ENCODE measurements at regions not wholly inside any gene's neighbourhood (a gene's known extent, or its start where the extent isn't known, plus 50 kb on each side); places are given as distances from the start of the nearest gene placed in this dataset.

- TF ChIP-seq MAZ (IDR thresholded peaks at IDR 0.05; ENCODE audit: borderline replicate concordance, low read depth, low read length): no peak
- no peak for TF ChIP-seq JUN (IDR thresholded peaks at IDR 0.05)
- TF ChIP-seq MYC (IDR thresholded peaks at IDR 0.05; ENCODE audit: borderline replicate concordance, low read length): no peak
- no peak for TF ChIP-seq POLR2A (IDR thresholded peaks at IDR 0.05; ENCODE audit: low read length)
- TF ChIP-seq CTCF (IDR thresholded peaks at IDR 0.05): no peak
- no peak for TF ChIP-seq RCOR1 (IDR thresholded peaks at IDR 0.05; ENCODE audit: low read depth, low read length)
- TF ChIP-seq KDM1A (IDR thresholded peaks at IDR 0.05; ENCODE audit: low read depth): no peak
- TF ChIP-seq MAX (IDR thresholded peaks at IDR 0.05): no peak
- TF ChIP-seq CEBPB (IDR thresholded peaks at IDR 0.05): no peak
- no peak for TF ChIP-seq RAD21 (conservative IDR thresholded peaks at IDR 0.05 in 1 of 2, IDR thresholded peaks at IDR 0.05 in 1 of 2)
- TF ChIP-seq RFX5 (IDR thresholded peaks at IDR 0.05): no peak
- TF ChIP-seq CHD2 (IDR thresholded peaks at IDR 0.05; ENCODE audit: low read length, partially characterized antibody): no peak
- no peak for TF ChIP-seq FOSL2 (IDR thresholded peaks at IDR 0.05)
- no peak for TF ChIP-seq FOSL2 (CRISPR knock-in tag; IDR thresholded peaks at IDR 0.05)
- no peak for TF ChIP-seq HMGXB4 (CRISPR knock-in tag; IDR thresholded peaks at IDR 0.05; ENCODE audit: borderline replicate concordance)
Observed at GRCh38 chr1:55385402-55386018, 170.3 kb upstream of the USP24 start.
